PC-3 (cell line): ENCODE measurements at regions not wholly inside any gene's neighbourhood (a gene's known extent, or its start where the extent isn't known, plus 50 kb on each side); places are given as distances from the start of the nearest gene placed in this dataset.

Experiments
- CTCF ChIP-seq: fragments of 300-600 bp; sonication (generic); conservative IDR thresholded peaks from 2 replicates; pipeline ENCODE4 v1.5.1; 2017; ENCODE audit warnings: antibody characterized with exemption, low read depth, mild to moderate bottlenecking, low read length
- EZH2 ChIP-seq: fragments of 300-600 bp; sonication (generic); IDR thresholded peaks from one replicate; pipeline ENCODE4 v1.6.1; 2017; ENCODE audit warnings: antibody characterized with exemption, mild to moderate bottlenecking, low read length; ENCODE audit not compliant: unreplicated experiment
- EZH2phosphoT487 ChIP-seq: fragments of 300-600 bp; sonication (generic); IDR thresholded peaks from 2 replicates; pipeline ENCODE4 v1.6.1; 2018; ENCODE audit warnings: mild to moderate bottlenecking, antibody characterized with exemption, low read length, borderline replicate concordance

- TF ChIP-seq CTCF, result no peak
- no peak for TF ChIP-seq EZH2phosphoT487
- no peak for TF ChIP-seq EZH2
Measured at GRCh38 chr9:13885258-13885657, 428.7 kb downstream of the NFIB start.
